WTC11 (cell line): ENCODE measurements at regions not wholly inside any gene's neighbourhood (a gene's known extent, or its start where the extent isn't known, plus 50 kb on each side); places are given as distances from the start of the nearest gene placed in this dataset.

Source experiments
- IRF1 ChIP-seq: sonication (generic); formaldehyde crosslinking; IDR thresholded peaks from 2 replicates; pipeline ENCODE4 v1.8.0; 2023; ENCODE audit warnings: missing genetic modification reagents
- SP1 ChIP-seq: sonication (generic); formaldehyde crosslinking; conservative IDR thresholded peaks from 2 replicates; pipeline ENCODE4 v1.8.1; 2022; ENCODE audit warnings: missing genetic modification reagents
- TEAD1 ChIP-seq: sonication (generic); formaldehyde crosslinking; IDR thresholded peaks from 2 replicates; pipeline ENCODE4 v1.8.0; 2022; ENCODE audit warnings: mild to moderate bottlenecking, missing genetic modification reagents
- TF ChIP-seq, protein P1 (sequence below): fragments of 200-600 bp; IDR thresholded peaks from 2 replicates; pipeline ENCODE4 v1.8.0; 2022; ENCODE audit warnings: antibody characterized with exemption
- TF ChIP-seq, protein P2 (sequence below): sonication (generic); formaldehyde crosslinking; IDR thresholded peaks from 2 replicates; pipeline ENCODE4 v1.8.0; 2022; ENCODE audit warnings: missing genetic modification reagents

DNA sequence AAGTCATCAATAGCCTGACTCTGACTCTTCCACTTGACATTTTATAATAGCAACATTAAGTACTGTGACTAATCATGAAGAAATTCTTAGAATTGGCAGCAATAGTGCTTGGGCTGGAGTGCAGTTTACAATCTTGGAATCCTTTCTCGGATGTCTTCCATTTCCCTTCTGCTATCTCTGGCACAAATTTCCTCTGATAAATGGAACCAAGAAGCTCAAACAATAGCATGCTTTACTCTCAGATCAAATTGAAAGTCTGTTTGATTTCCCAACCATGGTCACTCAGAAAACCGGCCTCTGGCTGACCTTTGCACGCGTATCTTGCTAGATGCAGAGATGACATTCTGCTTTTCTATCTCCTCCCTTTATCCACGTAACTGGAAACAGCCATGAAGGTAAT, 99.0 kb upstream of the SPANXC start:
- TF ChIP-seq, protein P1, sequence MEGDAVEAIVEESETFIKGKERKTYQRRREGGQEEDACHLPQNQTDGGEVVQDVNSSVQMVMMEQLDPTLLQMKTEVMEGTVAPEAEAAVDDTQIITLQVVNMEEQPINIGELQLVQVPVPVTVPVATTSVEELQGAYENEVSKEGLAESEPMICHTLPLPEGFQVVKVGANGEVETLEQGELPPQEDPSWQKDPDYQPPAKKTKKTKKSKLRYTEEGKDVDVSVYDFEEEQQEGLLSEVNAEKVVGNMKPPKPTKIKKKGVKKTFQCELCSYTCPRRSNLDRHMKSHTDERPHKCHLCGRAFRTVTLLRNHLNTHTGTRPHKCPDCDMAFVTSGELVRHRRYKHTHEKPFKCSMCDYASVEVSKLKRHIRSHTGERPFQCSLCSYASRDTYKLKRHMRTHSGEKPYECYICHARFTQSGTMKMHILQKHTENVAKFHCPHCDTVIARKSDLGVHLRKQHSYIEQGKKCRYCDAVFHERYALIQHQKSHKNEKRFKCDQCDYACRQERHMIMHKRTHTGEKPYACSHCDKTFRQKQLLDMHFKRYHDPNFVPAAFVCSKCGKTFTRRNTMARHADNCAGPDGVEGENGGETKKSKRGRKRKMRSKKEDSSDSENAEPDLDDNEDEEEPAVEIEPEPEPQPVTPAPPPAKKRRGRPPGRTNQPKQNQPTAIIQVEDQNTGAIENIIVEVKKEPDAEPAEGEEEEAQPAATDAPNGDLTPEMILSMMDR = no peak
- no peak for TF ChIP-seq SP1 (CRISPR knock-in tag)
- TF ChIP-seq TEAD1 (CRISPR knock-in tag) = no peak
- no peak for TF ChIP-seq IRF1 (CRISPR knock-in tag)
- TF ChIP-seq, protein P2, sequence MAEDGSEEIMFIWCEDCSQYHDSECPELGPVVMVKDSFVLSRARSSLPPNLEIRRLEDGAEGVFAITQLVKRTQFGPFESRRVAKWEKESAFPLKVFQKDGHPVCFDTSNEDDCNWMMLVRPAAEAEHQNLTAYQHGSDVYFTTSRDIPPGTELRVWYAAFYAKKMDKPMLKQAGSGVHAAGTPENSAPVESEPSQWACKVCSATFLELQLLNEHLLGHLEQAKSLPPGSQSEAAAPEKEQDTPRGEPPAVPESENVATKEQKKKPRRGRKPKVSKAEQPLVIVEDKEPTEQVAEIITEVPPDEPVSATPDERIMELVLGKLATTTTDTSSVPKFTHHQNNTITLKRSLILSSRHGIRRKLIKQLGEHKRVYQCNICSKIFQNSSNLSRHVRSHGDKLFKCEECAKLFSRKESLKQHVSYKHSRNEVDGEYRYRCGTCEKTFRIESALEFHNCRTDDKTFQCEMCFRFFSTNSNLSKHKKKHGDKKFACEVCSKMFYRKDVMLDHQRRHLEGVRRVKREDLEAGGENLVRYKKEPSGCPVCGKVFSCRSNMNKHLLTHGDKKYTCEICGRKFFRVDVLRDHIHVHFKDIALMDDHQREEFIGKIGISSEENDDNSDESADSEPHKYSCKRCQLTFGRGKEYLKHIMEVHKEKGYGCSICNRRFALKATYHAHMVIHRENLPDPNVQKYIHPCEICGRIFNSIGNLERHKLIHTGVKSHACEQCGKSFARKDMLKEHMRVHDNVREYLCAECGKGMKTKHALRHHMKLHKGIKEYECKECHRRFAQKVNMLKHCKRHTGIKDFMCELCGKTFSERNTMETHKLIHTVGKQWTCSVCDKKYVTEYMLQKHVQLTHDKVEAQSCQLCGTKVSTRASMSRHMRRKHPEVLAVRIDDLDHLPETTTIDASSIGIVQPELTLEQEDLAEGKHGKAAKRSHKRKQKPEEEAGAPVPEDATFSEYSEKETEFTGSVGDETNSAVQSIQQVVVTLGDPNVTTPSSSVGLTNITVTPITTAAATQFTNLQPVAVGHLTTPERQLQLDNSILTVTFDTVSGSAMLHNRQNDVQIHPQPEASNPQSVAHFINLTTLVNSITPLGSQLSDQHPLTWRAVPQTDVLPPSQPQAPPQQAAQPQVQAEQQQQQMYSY (CRISPR knock-in tag) = no peak
